ENCODE measurements at regions not wholly inside any gene's neighbourhood (a gene's known extent, or its start where the extent isn't known, plus 50 kb on each side); places are given as distances from the start of the nearest gene placed in this dataset.

GRCh38 chr16:77669057-77669456, 53.3 kb upstream of the NUDT7 start:
- Histone ChIP-seq H3K4me1 (replicated peaks in 1 of 4; ENCODE audit: control insufficient read depth in 3 of 4, insufficient read depth in 4 of 4, low read length in 3 of 4) (no peaks in the 10 kb centered on the region), H3K18ac (ENCODE audit: extremely low read depth, low read length) (no peak overlapping the region), H4K5ac (ENCODE audit: insufficient read length, low read depth, low read length) (no peak overlapping the region), H4K8ac (ENCODE audit: extremely low read depth, insufficient read depth, low read length) (no peak overlapping the region), H3K9ac (replicated peaks in 1 of 4; ENCODE audit: extremely low read depth in 1 of 4, low read depth in 3 of 4, low read length in 3 of 4) (no peak overlapping the region), H3K23ac (ENCODE audit: insufficient read length) (no peak overlapping the region), H3K79me2 (ENCODE audit: control insufficient read depth in 1 of 2, insufficient read depth in 2 of 2, low read length in 2 of 2) (no peaks in the 10 kb centered on the region), H3K4me3 (ENCODE audit: extremely low read depth in 1 of 4, insufficient read depth in 2 of 4, low read depth in 3 of 4, low read length in 4 of 4) (no peak overlapping the region), H2AFZ (ENCODE audit: low read length) (no peak overlapping the region), H3K79me1 (ENCODE audit: low read depth, low read length) (no peaks in the 10 kb centered on the region), H3K36me3 (ENCODE audit: control insufficient read depth in 2 of 4, insufficient read depth in 4 of 4, low read length in 3 of 4) (no peaks in the 10 kb centered on the region), H2BK15ac (ENCODE audit: low read length) (no peak overlapping the region), H3K14ac (ENCODE audit: insufficient read length) (no peak overlapping the region), H3K56ac (replicated peaks; ENCODE audit: insufficient read length, low read depth, low read length) (no peak overlapping the region), H3K4ac (replicated peaks; ENCODE audit: insufficient read length, low read depth, low read length) (no peak overlapping the region), H3K27ac (ENCODE audit: low read depth, low read length) (no peak overlapping the region), H2BK120ac (replicated peaks; ENCODE audit: low read depth, low read length) (no peak overlapping the region), H3K27me3 (replicated peaks in 1 of 4; ENCODE audit: control insufficient read depth in 3 of 4, extremely low read depth in 1 of 4, insufficient read depth in 3 of 4, low read length in 3 of 4) (peaks cover 0 to 1% (median 0%) of the 10 kb centered on the region in 4 experiments; a peak in 1 of 7 replicates), H2BK12ac (ENCODE audit: low read depth, low read length) (no peak overlapping the region), H3K4me2 (ENCODE audit: insufficient read depth in 1 of 2, low read depth in 2 of 2, low read length in 2 of 2) (no peak overlapping the region), H3K23me2 (ENCODE audit: low read depth, low read length) (no peaks in the 10 kb centered on the region), H2BK20ac (ENCODE audit: low read length) (no peak overlapping the region), H2BK5ac (ENCODE audit: low read depth, low read length) (no peak overlapping the region), H4K91ac (replicated peaks; ENCODE audit: insufficient read length, low read length) (no peak overlapping the region), H4K20me1 (replicated peaks in 1 of 2; ENCODE audit: control insufficient read depth in 1 of 2, insufficient read depth in 2 of 2, low read length in 2 of 2) (no peaks in the 10 kb centered on the region), H3K9me3 (ENCODE audit: insufficient read depth in 2 of 2, low read depth in 1 of 2, low read length in 1 of 2) (no peaks in the 10 kb centered on the region; a peak in 1 of 4 replicates), H2AK5ac (ENCODE audit: low read depth, low read length) (no peak overlapping the region)
- ChIA-PET POLR2A (ENCODE audit: partially characterized antibody) (no interaction called here), CTCF (ENCODE audit: partially characterized antibody) (interaction anchor here (1.0 to 1.4 kb wide), 2 partner anchors 10 to 34 kb away, joined by 3 read pairs; no protein-coding TSS in a partner anchor)
- TF ChIP-seq SRF (IDR thresholded peaks at IDR 0.05; ENCODE audit: low read depth, low read length) (no peak), KDM1A (IDR thresholded peaks at IDR 0.05; ENCODE audit: borderline replicate concordance, low read length) (no peak), NRF1 (IDR thresholded peaks at IDR 0.05; ENCODE audit: low read depth, low read length) (no peak), SP2 (IDR thresholded peaks at IDR 0.05; ENCODE audit: low read length) (no peak), BCL11A (IDR thresholded peaks at IDR 0.05; ENCODE audit: low read depth in 2 of 2, low read length in 2 of 2) (no peak)
- WGBS, 2 experiments (ENCODE audit: extremely low coverage in 1 of 2, insufficient coverage in 1 of 2, insufficient read length in 1 of 2, insufficient replicate concordance in 2 of 2, low coverage in 1 of 2, low lambda C conversion rate in 2 of 2, missing lambda C conversion rate in 1 of 2): 80% methylated on average over 3 of the region's 3 CpGs; no CpG with 5 or more reads in 1 of the 2 experiments
- FAIRE-seq: no peak
- DNase-seq (ENCODE audit: low read depth in 1 of 2, low spot score in 2 of 2): no peak

All from H1 (cell line).